SK-N-SH (cell line): ENCODE measurements at regions not wholly inside any gene's neighbourhood (a gene's known extent, or its start where the extent isn't known, plus 50 kb on each side); places are given as distances from the start of the nearest gene placed in this dataset.

Experiments used
- CTCF ChIA-PET: fragments of 300-600, 350-600 bp; formaldehyde crosslinking; extraction: SDS; loops from one replicate; lab custom pipeline; 2021; lab: Yijun Ruan, JAX
- POLR2A ChIA-PET: fragments of 350-600 bp; sonication (Branson Sonifier 250); formaldehyde crosslinking; extraction: SDS; loops from one replicate; lab custom pipeline; 2020; ENCODE audit warnings: antibody characterized with exemption, inconsistent platforms; lab: Yijun Ruan, JAX
- DNase-seq: peaks from one replicate; pipeline ENCODE4 v3.0.0; 2012
- H2AFZ ChIP-seq: fragments of 200-600 bp; sonication (generic); 2 replicates; pipeline ENCODE4 v1.8.1; 2016; ENCODE audit warnings: antibody characterized with exemption, mild to moderate bottlenecking, low read depth
- H3F3A ChIP-seq: fragments of 200-600 bp; sonication (generic); replicated peaks from 2 replicates; pipeline ENCODE3; 2016; ENCODE audit warnings: antibody characterized with exemption, mild to moderate bottlenecking; ENCODE audit not compliant: insufficient read depth
- H3K27ac ChIP-seq, 2 experiments: fragments of 200-500 bp in 1 of 2; fragments of 200-600 bp in 1 of 2; sonication (Bioruptor generic) in 1 of 2; sonication (generic), shearing (Covaris generic) in 1 of 2; 2 replicates each; pipeline versions ENCODE4 v1.5.1 to v1.6.1; 2014 to 2016; ENCODE audit warnings: low read depth in 2 of 2, inconsistent platforms in 1 of 2, low read length in 1 of 2, mild to moderate bottlenecking in 1 of 2, mixed read lengths in 1 of 2
- H3K27me3 ChIP-seq: fragments of 200-600 bp; sonication (generic), shearing (Covaris generic); 2 replicates; pipeline ENCODE4 v1.6.1; 2016; ENCODE audit warnings: mixed run types; ENCODE audit not compliant: insufficient read depth
- H3K36me3 ChIP-seq, 2 experiments: fragments of 200-500 bp in 1 of 2; fragments of 200-600 bp in 1 of 2; sonication (Bioruptor generic) in 1 of 2; sonication (generic) in 1 of 2; replicated peaks in 1 of 2; 2 replicates each; pipeline versions ENCODE3 to v1.5.1; 2014 to 2016; ENCODE audit warnings: low read length in 1 of 2, mild to moderate bottlenecking in 1 of 2; ENCODE audit not compliant: insufficient read depth in 2 of 2, control insufficient read depth in 1 of 2
- H3K4me1 ChIP-seq, 2 experiments: fragments of 200-500 bp in 1 of 2; fragments of 200-600 bp in 1 of 2; sonication (Bioruptor generic) in 1 of 2; sonication (generic), shearing (Covaris generic) in 1 of 2; 2 replicates each; pipeline versions ENCODE4 v1.5.1 to v1.6.1; 2014 to 2016; ENCODE audit warnings: low read depth in 1 of 2, low read length in 1 of 2, mixed run types in 1 of 2; ENCODE audit not compliant: insufficient read depth in 2 of 2, control insufficient read depth in 1 of 2
- H3K4me2 ChIP-seq: fragments of 200-600 bp; sonication (generic), shearing (Covaris generic); 2 replicates; pipeline ENCODE4 v1.6.1; 2017; ENCODE audit warnings: mixed run types
- H3K4me3 ChIP-seq, 2 experiments: fragments of 200-500 bp in 1 of 2; fragments of 200-600 bp in 1 of 2; sonication (Bioruptor generic) in 1 of 2; sonication (generic), shearing (Covaris generic) in 1 of 2; 2 replicates each; pipeline versions ENCODE4 v1.5.1 to v1.8.1; 2014 to 2016; ENCODE audit warnings: low read depth in 2 of 2, inconsistent platforms in 1 of 2, low read length in 1 of 2, mild to moderate bottlenecking in 1 of 2, mixed read lengths in 1 of 2, moderate library complexity in 1 of 2
- H3K79me2 ChIP-seq: fragments of 200-600 bp; sonication (generic); 2 replicates; pipeline ENCODE4 v1.8.1; 2017; ENCODE audit warnings: mild to moderate bottlenecking; ENCODE audit not compliant: insufficient read depth
- H3K9ac ChIP-seq: fragments of 200-600 bp; sonication (generic); 2 replicates; pipeline ENCODE4 v1.6.1; 2017; ENCODE audit warnings: mixed run types
- H3K9me2 ChIP-seq: fragments of 200-600 bp; sonication (generic); 2 replicates; pipeline ENCODE4 v1.6.1; 2017; ENCODE audit warnings: mixed run types
- H3K9me3 ChIP-seq: fragments of 200-600 bp; sonication (generic); 2 replicates; pipeline ENCODE4 v1.6.1; 2017; ENCODE audit warnings: mixed run types, mild to moderate bottlenecking, moderate library complexity
- H4K20me1 ChIP-seq: fragments of 200-600 bp; sonication (generic); 2 replicates; pipeline ENCODE4 v1.6.1; 2017; ENCODE audit warnings: mild to moderate bottlenecking, mixed run types; ENCODE audit not compliant: insufficient read depth
- CTCF ChIP-seq: fragments of 200-600 bp; sonication (generic); IDR thresholded peaks from 2 replicates; pipeline ENCODE4 v1.6.1; 2017; ENCODE audit warnings: antibody characterized with exemption, mild to moderate bottlenecking, moderate library complexity
- ELF1 ChIP-seq: IDR thresholded peaks from 2 replicates; pipeline ENCODE4 v1.4.0; 2012
- EP300 ChIP-seq, 2 experiments: IDR thresholded peaks; 2 replicates each; pipeline versions ENCODE4 v1.4.0 to v1.6.1; 2012; ENCODE audit warnings: borderline replicate concordance in 1 of 2, low read depth in 1 of 2, low read length in 1 of 2
- EZH2phosphoT487 ChIP-seq: fragments of 200-600 bp; sonication (generic); IDR thresholded peaks from 2 replicates; pipeline ENCODE4 v1.6.1; 2017; ENCODE audit warnings: low read depth, mixed run types, mild to moderate bottlenecking, antibody characterized with exemption, moderate library complexity, borderline replicate concordance
- FOSL2 ChIP-seq: IDR thresholded peaks from 2 replicates; pipeline ENCODE4 v1.4.0; 2012; ENCODE audit warnings: low read depth, mild to moderate bottlenecking, moderate library complexity, borderline replicate concordance
- FOXJ3 ChIP-seq: sonication (generic); formaldehyde crosslinking; IDR thresholded peaks from 2 replicates; pipeline ENCODE4 v1.5.1; 2020; ENCODE audit warnings: mild to moderate bottlenecking, missing genetic modification reagents
- GABPA ChIP-seq: IDR thresholded peaks from 2 replicates; pipeline ENCODE4 v1.4.0; 2012; ENCODE audit warnings: low read depth, mild to moderate bottlenecking
- IRF3 ChIP-seq: fragments of 150-350 bp; IDR thresholded peaks from 2 replicates; pipeline ENCODE4 v1.6.1; 2016; ENCODE audit warnings: mild to moderate bottlenecking, low read depth, low read length
- MEF2A ChIP-seq: IDR thresholded peaks from 2 replicates; pipeline ENCODE4 v1.4.0; 2012; ENCODE audit warnings: low read depth, borderline replicate concordance
- MXI1 ChIP-seq: IDR thresholded peaks from 2 replicates; pipeline ENCODE4 v1.6.1; 2012; ENCODE audit warnings: mild to moderate bottlenecking, low read depth, low read length, improper control_type of control experiment
- NFIC ChIP-seq: IDR thresholded peaks from 2 replicates; pipeline ENCODE4 v1.4.0; 2012; ENCODE audit warnings: borderline replicate concordance
- NRF1 ChIP-seq: IDR thresholded peaks from 2 replicates; pipeline ENCODE4 v1.6.1; 2012; ENCODE audit warnings: low read depth, mild to moderate bottlenecking, low read length
- POLR2AphosphoS5 ChIP-seq: IDR thresholded peaks from 2 replicates; pipeline ENCODE4 v1.6.1; 2012; ENCODE audit warnings: low read depth, low read length
- RFX5 ChIP-seq: IDR thresholded peaks from 2 replicates; pipeline ENCODE4 v1.6.1; 2012; ENCODE audit warnings: mild to moderate bottlenecking, improper control_type of control experiment, low read length
- SIN3A ChIP-seq: IDR thresholded peaks from 2 replicates; pipeline ENCODE4 v1.6.1; 2012; ENCODE audit warnings: low read depth, mild to moderate bottlenecking, low read length, moderate library complexity, borderline replicate concordance
- TEAD4 ChIP-seq: IDR thresholded peaks from 2 replicates; pipeline ENCODE4 v1.4.0; 2012; ENCODE audit warnings: mild to moderate bottlenecking, borderline replicate concordance; ENCODE audit not compliant: insufficient read depth
- WGBS: methylation state at CpG from one replicate; pipeline ENCODE4 v1.1.6; 2017; ENCODE audit warnings: low lambda C conversion rate; 5-methylcytosine and 5-hydroxymethylcytosine counted together
- TF ChIP-seq, protein P1 (sequence below): IDR thresholded peaks from 2 replicates; pipeline ENCODE4 v1.4.0; 2012; ENCODE audit warnings: low read depth
- TF ChIP-seq, protein P2 (sequence below): IDR thresholded peaks from 2 replicates; pipeline ENCODE4 v1.4.0; 2012; ENCODE audit warnings: low read depth, borderline replicate concordance
- TF ChIP-seq, protein P3 (sequence below): fragments of 150-350 bp; IDR thresholded peaks from 2 replicates; pipeline ENCODE4 v1.6.1; 2017; ENCODE audit warnings: antibody characterized with exemption, low read length, low read depth, borderline replicate concordance
- TF ChIP-seq, protein P4 (sequence below): IDR thresholded peaks from 2 replicates; pipeline ENCODE4 v1.6.1; 2012; ENCODE audit warnings: mild to moderate bottlenecking, low read depth, low read length, moderate library complexity
- TF ChIP-seq, protein P5 (sequence below): IDR thresholded peaks from 2 replicates; pipeline ENCODE4; 2012

GRCh38 chr2:37459095-37459981, 114.9 kb downstream of the QPCT start:
- H3K27ac ChIP-seq, result peak overlapping the region; percentile 81 to 98
- no peaks in the 10 kb centered on the region for H3K9me3 ChIP-seq
- peak; percentile 38 for DNase-seq
- peaks cover 9 to 32% of the 10 kb centered on the region in 2 experiments for H3K4me1 ChIP-seq
- H3K4me2 ChIP-seq, result peak overlapping the region; percentile 53
- no peaks in the 10 kb centered on the region for H3K79me2 ChIP-seq
- H2AFZ ChIP-seq, result no peak overlapping the region
- ChIA-PET POLR2A (no interaction called here), CTCF (interaction anchor here (1.1 to 1.5 kb wide), 3 partner anchors 21 to 172 kb away, joined by 3 to 4 read pairs (median 3); no protein-coding TSS in a partner anchor)
- H3K27me3 ChIP-seq, result no peaks in the 10 kb centered on the region
- no peak overlapping the region for H3K4me3 ChIP-seq
- H3K9me2 ChIP-seq, result no peaks in the 10 kb centered on the region
- WGBS, result 62% methylated on average over 3 of the region's 3 CpGs
- no peaks in the 10 kb centered on the region for H4K20me1 ChIP-seq
- H3K9ac ChIP-seq, result peak overlapping the region; percentile 30; the same call in 1 of the 2 replicates
- H3F3A ChIP-seq, result peaks cover 36% of the 10 kb centered on the region
- no peaks in the 10 kb centered on the region for H3K36me3 ChIP-seq
- 0 out of 2 replicates have a peak, but pooled peaks have one; percentile 34 for TF ChIP-seq GABPA
- TF ChIP-seq CTCF, result no peak
- no peak for TF ChIP-seq EZH2phosphoT487
- TF ChIP-seq NRF1, result no peak
- TF ChIP-seq MXI1, result no peak
- no peak for TF ChIP-seq ELF1
- TF ChIP-seq, protein P1, sequence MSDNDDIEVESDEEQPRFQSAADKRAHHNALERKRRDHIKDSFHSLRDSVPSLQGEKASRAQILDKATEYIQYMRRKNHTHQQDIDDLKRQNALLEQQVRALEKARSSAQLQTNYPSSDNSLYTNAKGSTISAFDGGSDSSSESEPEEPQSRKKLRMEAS, result peak; percentile 74; the same call in 1 of the 2 replicates
- no peak for TF ChIP-seq IRF3
- TF ChIP-seq SIN3A, result no peak
- TF ChIP-seq, protein P2, sequence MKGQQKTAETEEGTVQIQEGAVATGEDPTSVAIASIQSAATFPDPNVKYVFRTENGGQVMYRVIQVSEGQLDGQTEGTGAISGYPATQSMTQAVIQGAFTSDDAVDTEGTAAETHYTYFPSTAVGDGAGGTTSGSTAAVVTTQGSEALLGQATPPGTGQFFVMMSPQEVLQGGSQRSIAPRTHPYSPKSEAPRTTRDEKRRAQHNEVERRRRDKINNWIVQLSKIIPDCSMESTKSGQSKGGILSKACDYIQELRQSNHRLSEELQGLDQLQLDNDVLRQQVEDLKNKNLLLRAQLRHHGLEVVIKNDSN, result no peak
- peak; percentile 96 for TF ChIP-seq NFIC
- peak in 1 of 2 experiments; percentile 88; a peak in 3 of 4 replicates for TF ChIP-seq EP300 (IDR thresholded peaks at IDR 0.05; ENCODE audit: borderline replicate concordance in 1 of 2, low read depth in 1 of 2, low read length in 1 of 2)
- peak; percentile 87; the same call in 1 of the 2 replicates for TF ChIP-seq POLR2AphosphoS5
- TF ChIP-seq, protein P3, sequence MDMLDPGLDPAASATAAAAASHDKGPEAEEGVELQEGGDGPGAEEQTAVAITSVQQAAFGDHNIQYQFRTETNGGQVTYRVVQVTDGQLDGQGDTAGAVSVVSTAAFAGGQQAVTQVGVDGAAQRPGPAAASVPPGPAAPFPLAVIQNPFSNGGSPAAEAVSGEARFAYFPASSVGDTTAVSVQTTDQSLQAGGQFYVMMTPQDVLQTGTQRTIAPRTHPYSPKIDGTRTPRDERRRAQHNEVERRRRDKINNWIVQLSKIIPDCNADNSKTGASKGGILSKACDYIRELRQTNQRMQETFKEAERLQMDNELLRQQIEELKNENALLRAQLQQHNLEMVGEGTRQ, result no peak
- TF ChIP-seq, protein P4, sequence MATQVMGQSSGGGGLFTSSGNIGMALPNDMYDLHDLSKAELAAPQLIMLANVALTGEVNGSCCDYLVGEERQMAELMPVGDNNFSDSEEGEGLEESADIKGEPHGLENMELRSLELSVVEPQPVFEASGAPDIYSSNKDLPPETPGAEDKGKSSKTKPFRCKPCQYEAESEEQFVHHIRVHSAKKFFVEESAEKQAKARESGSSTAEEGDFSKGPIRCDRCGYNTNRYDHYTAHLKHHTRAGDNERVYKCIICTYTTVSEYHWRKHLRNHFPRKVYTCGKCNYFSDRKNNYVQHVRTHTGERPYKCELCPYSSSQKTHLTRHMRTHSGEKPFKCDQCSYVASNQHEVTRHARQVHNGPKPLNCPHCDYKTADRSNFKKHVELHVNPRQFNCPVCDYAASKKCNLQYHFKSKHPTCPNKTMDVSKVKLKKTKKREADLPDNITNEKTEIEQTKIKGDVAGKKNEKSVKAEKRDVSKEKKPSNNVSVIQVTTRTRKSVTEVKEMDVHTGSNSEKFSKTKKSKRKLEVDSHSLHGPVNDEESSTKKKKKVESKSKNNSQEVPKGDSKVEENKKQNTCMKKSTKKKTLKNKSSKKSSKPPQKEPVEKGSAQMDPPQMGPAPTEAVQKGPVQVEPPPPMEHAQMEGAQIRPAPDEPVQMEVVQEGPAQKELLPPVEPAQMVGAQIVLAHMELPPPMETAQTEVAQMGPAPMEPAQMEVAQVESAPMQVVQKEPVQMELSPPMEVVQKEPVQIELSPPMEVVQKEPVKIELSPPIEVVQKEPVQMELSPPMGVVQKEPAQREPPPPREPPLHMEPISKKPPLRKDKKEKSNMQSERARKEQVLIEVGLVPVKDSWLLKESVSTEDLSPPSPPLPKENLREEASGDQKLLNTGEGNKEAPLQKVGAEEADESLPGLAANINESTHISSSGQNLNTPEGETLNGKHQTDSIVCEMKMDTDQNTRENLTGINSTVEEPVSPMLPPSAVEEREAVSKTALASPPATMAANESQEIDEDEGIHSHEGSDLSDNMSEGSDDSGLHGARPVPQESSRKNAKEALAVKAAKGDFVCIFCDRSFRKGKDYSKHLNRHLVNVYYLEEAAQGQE, result no peak
- TF ChIP-seq MEF2A, result peak; percentile 69; the same call in 1 of the 2 replicates
- TF ChIP-seq TEAD4, result peak; percentile 92
- no peak for TF ChIP-seq FOXJ3 (CRISPR knock-in tag)
- TF ChIP-seq FOSL2, result peak; percentile 84
- no peak for TF ChIP-seq RFX5
- TF ChIP-seq, protein P5, sequence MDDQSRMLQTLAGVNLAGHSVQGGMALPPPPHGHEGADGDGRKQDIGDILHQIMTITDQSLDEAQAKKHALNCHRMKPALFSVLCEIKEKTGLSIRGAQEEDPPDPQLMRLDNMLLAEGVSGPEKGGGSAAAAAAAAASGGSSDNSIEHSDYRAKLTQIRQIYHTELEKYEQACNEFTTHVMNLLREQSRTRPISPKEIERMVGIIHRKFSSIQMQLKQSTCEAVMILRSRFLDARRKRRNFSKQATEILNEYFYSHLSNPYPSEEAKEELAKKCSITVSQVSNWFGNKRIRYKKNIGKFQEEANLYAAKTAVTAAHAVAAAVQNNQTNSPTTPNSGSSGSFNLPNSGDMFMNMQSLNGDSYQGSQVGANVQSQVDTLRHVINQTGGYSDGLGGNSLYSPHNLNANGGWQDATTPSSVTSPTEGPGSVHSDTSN, result peak; percentile 92
